Right ventricle myocardium inferior (tissue), 1 donor: ENCODE measurements at regions not wholly inside any gene's neighbourhood (a gene's known extent, or its start where the extent isn't known, plus 50 kb on each side); places are given as distances from the start of the nearest gene placed in this dataset. TPM values are rescaled to one million over a fixed set of nuclear protein-coding genes. Genes with fewer than 3 reads are reported as not detected.

ENCODE experiments used
- ATAC-seq: fragments of 200-7000 bp; cut with Tn5 transposase; one replicate; pipeline ENCODE4 v1.9.1; 2020; ENCODE audit warnings: mild to moderate bottlenecking, moderate library complexity
- DNase-seq: peaks from one replicate; pipeline ENCODE4 v3.0.0; 2021; ENCODE audit errors: missing footprints
- intact Hi-C: fragments of 100-400 bp; cut with DNase I; formaldehyde crosslinking; loops from one replicate; pipeline ENCODE4 v1.11.0; 2022
- microRNA-seq: library from miRNA; unstranded; fragments of <30 nt; microRNA quantifications from one replicate; pipeline ENCODE4 v1.2.0, GENCODE V29; 2020
- donor health status: DM: no; HTN: yes; CAD: no; lungs with severe emphysema.

- ATAC-seq (no peak), DNase-seq (no peak)
- intact Hi-C loops = no loop called here
These were observed 116.5 kb upstream of the ADARB2 start for GRCh38 chr10:1853801-1854200.

GRCh38 chr10:1852841-1853240 is 115.5 kb upstream of the ADARB2 start:
- intact Hi-C loops = no loop called here
- DNase-seq (no peak), ATAC-seq (no peak)

- ATAC-seq (no peak), DNase-seq (no peak)
- intact Hi-C loops = no loop called here
These were observed 114.4 kb upstream of the ADARB2 start for GRCh38 chr10:1851762-1852161.

- intact Hi-C loops = no loop called here
- ATAC-seq = no peak
These were observed 113.7 kb upstream of the ADARB2 start for GRCh38 chr10:1850971-1851527.

GRCh38 chr10:1847361-1847760 is 110.0 kb upstream of the ADARB2 start:
- intact Hi-C loops = no loop called here
- ATAC-seq (no peak), DNase-seq (no peak)

More at GRCh38 chr10:1850971-1851527, 113.7 kb upstream of the ADARB2 start:
- no peak for DNase-seq

GRCh38 chr10:1846032-1846431 is 108.7 kb upstream of the ADARB2 start:
- intact Hi-C loops = no loop called here
- ATAC-seq (no peak), DNase-seq (no peak)

GRCh38 chr10:1841759-1842158 is 104.4 kb upstream of the ADARB2 start:
- intact Hi-C loops = no loop called here
- DNase-seq = no peak
- no peak for ATAC-seq

GRCh38 chr10:1829712-1830111 is 92.4 kb upstream of the ADARB2 start:
- intact Hi-C loops = no loop called here
- no peak for DNase-seq
- ATAC-seq = no peak

- ATAC-seq = no peak
- intact Hi-C loops = no loop called here
- DNase-seq = no peak
These were observed 87.6 kb upstream of the ADARB2 start for GRCh38 chr10:1824928-1825327.

- DNase-seq = no peak
- intact Hi-C loops = no loop called here
- ATAC-seq = no peak
These were observed 77.2 kb upstream of the ADARB2 start for GRCh38 chr10:1814556-1814955.

- DNase-seq = no peak
- no peak for ATAC-seq
- intact Hi-C loops = no loop called here
These were observed 71.9 kb upstream of the ADARB2 start for GRCh38 chr10:1809139-1809741.

GRCh38 chr10:1807924-1808323 is 70.6 kb upstream of the ADARB2 start:
- no peak for DNase-seq
- intact Hi-C loops = no loop called here

GRCh38 chr10:1807196-1807595 is 69.9 kb upstream of the ADARB2 start:
- no peak for ATAC-seq
- DNase-seq = no peak
- intact Hi-C loops = no loop called here

More at GRCh38 chr10:1807924-1808323, 70.6 kb upstream of the ADARB2 start:
- no peak for ATAC-seq

GRCh38 chr10:1802413-1802812 is 65.1 kb upstream of the ADARB2 start:
- ATAC-seq (no peak), DNase-seq (no peak)
- intact Hi-C loops = no loop called here

GRCh38 chr10:1788401-1788800 is 51.1 kb upstream of the ADARB2 start:
- ATAC-seq = no peak
- no peak for DNase-seq
- intact Hi-C loops = no loop called here

Small RNAs in the stretch of these regions (microRNA-seq; reads per million reads assigned to microRNA genes)
- gene MIR6072 = not detected
